HG03066 (cell line): ENCODE measurements at regions not wholly inside any gene's neighbourhood (a gene's known extent, or its start where the extent isn't known, plus 50 kb on each side); places are given as distances from the start of the nearest gene placed in this dataset.

Source experiments
- ATAC-seq: cut with Tn5 transposase; IDR thresholded peaks from one replicate; pipeline ENCODE4 v1.9.1; 2021; ENCODE audit warnings: low read depth; ENCODE audit not compliant: unreplicated experiment

DNA sequence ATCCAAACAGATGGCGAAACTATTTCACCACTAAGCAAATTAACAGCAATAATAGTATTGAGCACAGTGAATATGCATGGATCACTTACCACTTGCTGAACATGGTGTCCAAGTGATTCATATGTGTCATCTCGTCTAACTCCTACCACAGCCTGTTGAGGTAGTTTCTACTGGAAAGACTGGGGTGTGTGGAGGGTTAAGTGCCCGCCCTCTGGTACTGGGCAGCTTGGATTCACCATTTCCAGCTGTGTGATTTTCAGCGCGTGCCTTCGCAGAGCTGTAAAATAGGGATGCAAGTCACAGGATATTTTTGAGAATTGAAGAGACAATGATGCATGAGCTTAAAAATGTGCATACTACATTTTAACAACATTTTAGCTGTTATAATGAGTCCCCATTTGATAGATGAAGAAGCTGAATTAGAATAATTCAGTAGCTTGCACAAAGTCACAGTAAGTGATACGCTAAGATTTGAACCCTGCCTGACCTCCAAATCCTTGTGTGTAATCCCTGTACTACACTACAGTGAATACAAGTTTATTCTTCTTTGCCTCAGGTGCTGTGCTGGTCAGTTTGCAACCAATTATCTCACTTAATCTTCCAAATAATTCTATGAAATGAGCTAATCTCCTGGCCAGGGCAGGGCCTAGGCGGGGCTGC is 75.2 kb upstream of the SIX2 start:
- ATAC-seq, result no peak

DNA sequence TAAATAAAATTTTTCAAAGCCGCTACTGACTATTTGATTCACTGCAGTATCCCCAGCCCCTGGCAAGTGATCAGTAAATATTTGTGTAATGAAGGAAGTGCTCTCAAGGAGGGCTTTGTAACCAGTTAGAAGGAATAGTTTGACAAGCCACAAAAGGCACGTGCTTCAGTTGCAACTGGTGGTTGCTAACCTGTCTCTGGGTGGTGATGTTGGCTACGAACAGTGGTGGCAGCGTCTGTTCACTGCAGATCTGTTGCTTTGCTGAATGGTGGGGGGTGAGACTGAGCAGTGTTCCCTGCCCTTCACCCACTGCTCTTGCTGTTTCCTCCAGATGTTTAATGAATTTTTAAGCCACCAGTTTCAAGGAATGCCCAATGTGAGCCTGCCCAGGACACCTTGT is 73.9 kb upstream of the SIX2 start:
- ATAC-seq, result no peak

GRCh38 chr2:45074713-45075112 is 65.5 kb upstream of the SIX2 start:
- no peak for ATAC-seq

DNA sequence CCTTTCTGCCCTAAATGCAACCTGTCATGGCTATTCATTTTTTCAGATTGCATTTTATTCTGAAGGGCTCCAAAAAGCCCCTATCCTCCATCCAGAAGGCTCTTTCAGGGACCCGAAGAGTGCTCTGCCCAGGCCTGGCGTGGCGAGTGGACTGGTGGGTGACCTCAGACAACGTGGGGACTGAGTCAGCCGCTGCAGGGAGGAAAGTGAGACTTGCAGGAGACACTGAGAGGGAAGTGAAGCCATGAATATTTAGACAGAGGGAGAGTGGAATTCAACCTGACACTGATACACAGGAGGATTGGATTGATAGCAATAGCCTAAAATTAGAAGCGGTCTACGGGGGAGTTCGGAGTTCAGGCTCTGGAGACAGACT is 63.6 kb upstream of the SIX2 start:
- no peak for ATAC-seq

GRCh38 chr2:45072064-45072861 is 63.0 kb upstream of the SIX2 start:
- ATAC-seq, result no peak

DNA sequence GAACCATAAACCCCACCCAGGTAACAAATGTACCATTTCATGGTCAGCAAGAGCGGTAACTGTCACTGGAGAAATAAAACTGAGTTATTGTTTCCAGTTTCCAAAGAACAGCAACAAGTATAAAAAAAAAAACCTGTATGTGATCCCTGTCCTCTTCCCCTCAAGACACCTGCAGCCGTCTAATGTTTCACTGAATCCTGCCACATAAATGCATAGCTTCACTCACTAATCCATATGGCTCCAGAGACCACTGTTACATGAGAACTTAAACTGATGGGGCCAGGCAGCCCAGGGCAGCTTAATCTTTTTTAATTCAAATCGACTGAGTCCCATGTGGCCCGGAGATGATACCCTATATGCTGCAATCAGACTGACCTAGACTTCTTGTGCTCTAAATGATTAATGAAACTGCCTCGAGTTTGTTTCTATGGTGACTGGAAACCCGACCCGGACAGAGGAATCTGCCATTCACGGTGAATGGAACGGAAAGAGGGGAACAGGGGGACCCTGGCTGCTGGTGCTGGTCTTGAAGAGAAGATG is 60.9 kb upstream of the SIX2 start:
- no peak for ATAC-seq

GRCh38 chr2:45069684-45070083 is 60.4 kb upstream of the SIX2 start:
- ATAC-seq, result no peak

DNA sequence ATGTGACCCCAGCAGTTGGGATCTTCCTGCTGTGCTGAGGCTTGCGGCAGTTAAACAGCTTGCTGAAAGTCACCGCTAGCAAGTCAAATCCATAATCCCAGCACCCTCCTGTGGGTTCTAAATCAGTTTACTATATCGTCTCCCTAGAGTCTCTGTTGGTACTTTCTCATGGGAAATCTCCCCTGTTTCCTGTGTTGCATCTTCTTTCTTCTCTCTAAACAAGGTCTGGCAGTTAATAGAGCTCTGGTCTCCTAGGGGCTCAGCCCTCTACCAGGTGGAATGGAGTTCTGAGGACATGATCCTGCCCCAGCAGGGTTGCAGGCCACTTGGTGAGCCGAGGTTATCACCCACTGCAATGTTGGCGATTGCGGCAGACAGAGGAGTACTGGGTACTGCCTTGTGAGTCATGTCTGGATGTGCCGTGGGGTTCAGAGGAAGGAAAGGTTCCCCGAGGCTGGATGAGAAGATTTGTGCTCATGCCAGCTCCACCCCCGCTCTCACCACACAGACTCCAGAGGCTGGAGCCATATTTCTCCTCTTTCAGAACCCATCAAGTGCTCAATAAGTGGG is 59.4 kb upstream of the SIX2 start:
- ATAC-seq, result no peak

- no peak for ATAC-seq
Observed at GRCh38 chr2:45067859-45068570, 58.8 kb upstream of the SIX2 start.
